AML-193 (cell line): ENCODE measurements at regions not wholly inside any gene's neighbourhood (a gene's known extent, or its start where the extent isn't known, plus 50 kb on each side); places are given as distances from the start of the nearest gene placed in this dataset.

Experiments
- DNase-seq, 2 experiments: peaks; one replicate each; lab custom pipeline; 2025; lab: John Stamatoyannopoulos, UW

GRCh38 chr11:69431136-69431535, 50.3 kb upstream of the LINC01488 start:
- no peak for DNase-seq
